CD4-positive, alpha-beta T cell (primary cell): ENCODE measurements at regions not wholly inside any gene's neighbourhood (a gene's known extent, or its start where the extent isn't known, plus 50 kb on each side); places are given as distances from the start of the nearest gene placed in this dataset.

Source experiments
- ATAC-seq: fragments of 200-7000 bp; cut with Tn5 transposase; one replicate; pipeline ENCODE4 v1.10.0; 2022; ENCODE audit warnings: mild to moderate bottlenecking; ENCODE audit not compliant: poor library complexity
- CTCF ChIA-PET: fragments of 350-600 bp; sonication (Branson Sonifier 250); formaldehyde crosslinking; loops from one replicate; lab custom pipeline; 2021; ENCODE audit warnings: antibody characterized with exemption, inconsistent platforms; lab: Charles Lee
- POLR2A ChIA-PET: fragments of 350-600 bp; sonication (Branson Sonifier 250); formaldehyde crosslinking; loops from one replicate; lab custom pipeline; 2021; ENCODE audit warnings: antibody characterized with exemption, inconsistent platforms; lab: Charles Lee
- DNase-seq, 14 experiments: peaks; one replicate each; pipeline ENCODE4 v3.0.0-alpha.2; 2013 to 2020; ENCODE audit warnings: mixed read lengths in 2 of 14
- H3K27ac ChIP-seq, 2 donors: one replicate each; pipeline versions ENCODE4 v1.5.1 to v1.7.0; 2013; ENCODE audit warnings: low read length in 2 of 2, low read depth in 1 of 2, mild to moderate bottlenecking in 1 of 2
- H3K27me3 ChIP-seq, 2 experiments: 1 replicate in 1 of 2; 2 replicates in 1 of 2; pipeline versions ENCODE4 v1.6.1 to v1.7.0; 2013; ENCODE audit warnings: low read length in 2 of 2, control low read depth in 1 of 2, mild to moderate bottlenecking in 1 of 2, moderate library complexity in 1 of 2; ENCODE audit not compliant: insufficient read depth in 2 of 2, control insufficient read depth in 1 of 2
- H3K36me3 ChIP-seq: one replicate; pipeline ENCODE4 v1.6.1; 2013; ENCODE audit warnings: low read length, control low read depth; ENCODE audit not compliant: insufficient read depth
- H3K4me1 ChIP-seq: one replicate; pipeline ENCODE4 v1.6.1; 2013; ENCODE audit warnings: low read length, control low read depth; ENCODE audit not compliant: insufficient read depth
- H3K4me3 ChIP-seq: one replicate; pipeline ENCODE4 v1.5.1; 2013; ENCODE audit warnings: mild to moderate bottlenecking, low read length, moderate library complexity
- H3K9me3 ChIP-seq, 2 experiments: 1 replicate in 1 of 2; 2 replicates in 1 of 2; pipeline versions ENCODE4 v1.6.1 to v1.7.0; 2013; ENCODE audit warnings: low read length in 2 of 2, mild to moderate bottlenecking in 2 of 2, control low read depth in 1 of 2, moderate library complexity in 1 of 2; ENCODE audit not compliant: control insufficient read depth in 1 of 2, insufficient read depth in 1 of 2
- H3K27ac Mint-ChIP-seq: one replicate; pipeline ENCODE4 v1.8.0; 2020; ENCODE audit warnings: mixed read lengths
- H3K27me3 Mint-ChIP-seq: one replicate; pipeline ENCODE4 v1.8.0; 2021; ENCODE audit warnings: mixed read lengths
- H3K36me3 Mint-ChIP-seq: one replicate; pipeline ENCODE4 v1.8.0; 2021; ENCODE audit warnings: low read depth, mixed read lengths
- H3K4me1 Mint-ChIP-seq: one replicate; pipeline ENCODE4 v1.8.0; 2021; ENCODE audit warnings: low read depth, mixed read lengths
- H3K4me3 Mint-ChIP-seq: one replicate; pipeline ENCODE4 v1.8.0; 2020; ENCODE audit warnings: mild to moderate bottlenecking, mixed read lengths
- H3K9me3 Mint-ChIP-seq: one replicate; pipeline ENCODE4 v1.8.0; 2020; ENCODE audit warnings: mixed read lengths
- CTCF ChIP-seq: fragments of 200-600 bp; IDR thresholded peaks from one replicate; pipeline ENCODE4 v1.8.0; 2022; ENCODE audit warnings: antibody characterized with exemption, mild to moderate bottlenecking
- intact Hi-C, 2 experiments: fragments of 100-400 bp; cut with DNase I in 1 of 2; cut with micrococcal nuclease in 1 of 2; formaldehyde crosslinking; loops; one replicate each; pipeline versions ENCODE4 v1.15.1 to v1.9.0; 2023 to 2025; cut with DNase I, micrococcal nuclease

- no peak for TF ChIP-seq CTCF
- H3K36me3 Mint-ChIP-seq, result no peaks in the 10 kb centered on the region
- no peaks in the 10 kb centered on the region for H3K4me1 Mint-ChIP-seq
- peaks cover 18% of the 10 kb centered on the region for H3K9me3 Mint-ChIP-seq
- ATAC-seq, result no peak
- intact Hi-C loops, result no loop called here
- Histone ChIP-seq H3K27ac (no peak overlapping the region), H3K27me3 (no peaks in the 10 kb centered on the region), H3K4me1 (no peaks in the 10 kb centered on the region), H3K36me3 (no peaks in the 10 kb centered on the region), H3K4me3 (no peak overlapping the region), H3K9me3 (peaks cover 3 to 4% of the 10 kb centered on the region in 2 experiments)
- H3K4me3 Mint-ChIP-seq, result no peak overlapping the region
- H3K27ac Mint-ChIP-seq, result no peak overlapping the region
- no peaks in the 10 kb centered on the region for H3K27me3 Mint-ChIP-seq
- ChIA-PET POLR2A (no interaction called here), CTCF (no interaction called here)
- no peak for DNase-seq
These were observed 487.6 kb downstream of the PIK3C3 start for GRCh38 chr18:42442656-42443055.

GRCh38 chr18:42444349-42444748 lies 489.3 kb downstream of the PIK3C3 start:
- no peak for DNase-seq
- no peaks in the 10 kb centered on the region for H3K36me3 Mint-ChIP-seq
- H3K27me3 Mint-ChIP-seq, result no peaks in the 10 kb centered on the region
- no peaks in the 10 kb centered on the region for H3K4me1 ChIP-seq
- H3K9me3 ChIP-seq, result peaks cover 4 to 8% of the 10 kb centered on the region in 2 experiments
- ATAC-seq, result no peak
- H3K9me3 Mint-ChIP-seq, result peaks cover 21% of the 10 kb centered on the region
- no peak overlapping the region for H3K4me3 Mint-ChIP-seq
- no peak overlapping the region for H3K4me3 ChIP-seq
- TF ChIP-seq CTCF, result no peak
- ChIA-PET POLR2A (no interaction called here), CTCF (no interaction called here)
- H3K36me3 ChIP-seq, result no peaks in the 10 kb centered on the region
- no peak overlapping the region for H3K27ac ChIP-seq
- no peaks in the 10 kb centered on the region for H3K4me1 Mint-ChIP-seq
- H3K27me3 ChIP-seq, result no peaks in the 10 kb centered on the region
- intact Hi-C loops, result no loop called here
- no peak overlapping the region for H3K27ac Mint-ChIP-seq

- no peak overlapping the region for H3K4me3 Mint-ChIP-seq
These were observed 490.3 kb downstream of the PIK3C3 start for GRCh38 chr18:42445359-42445758.

More at GRCh38 chr18:42445359-42445758, 490.3 kb downstream of the PIK3C3 start:
- intact Hi-C loops, result no loop called here
- no peak overlapping the region for H3K27ac Mint-ChIP-seq
- H3K36me3 ChIP-seq, result no peaks in the 10 kb centered on the region
- DNase-seq (no peak), ATAC-seq (no peak)
- no peak for TF ChIP-seq CTCF
- H3K9me3 ChIP-seq, result peaks cover 4 to 8% of the 10 kb centered on the region in 2 experiments
- POLR2A ChIA-PET, result no interaction called here
- H3K4me3 ChIP-seq, result no peak overlapping the region
- no peaks in the 10 kb centered on the region for H3K36me3 Mint-ChIP-seq
- H3K4me1 ChIP-seq, result no peaks in the 10 kb centered on the region
- CTCF ChIA-PET, result no interaction called here
- H3K4me1 Mint-ChIP-seq, result no peaks in the 10 kb centered on the region
- no peaks in the 10 kb centered on the region for H3K27me3 ChIP-seq
- no peaks in the 10 kb centered on the region for H3K27me3 Mint-ChIP-seq
- no peak overlapping the region for H3K27ac ChIP-seq
- peaks cover 21% of the 10 kb centered on the region for H3K9me3 Mint-ChIP-seq
